ENCODE measurements at regions not wholly inside any gene's neighbourhood (a gene's known extent, or its start where the extent isn't known, plus 50 kb on each side); places are given as distances from the start of the nearest gene placed in this dataset.
A peak's percentile ranks its signal among the peaks of the same experiment; 100 is the strongest.

- peak; percentile 51; the same call in 1 of the 2 replicates for TF ChIP-seq ZNF592 (IDR thresholded peaks at IDR 0.05)
- no peak for TF ChIP-seq SUZ12 (IDR thresholded peaks at IDR 0.05; ENCODE audit: unreplicated experiment)
- no peak for TF ChIP-seq MYC (IDR thresholded peaks at IDR 0.05; ENCODE audit: insufficient read depth, insufficient read length, insufficient replicate concordance, low read length, severe bottlenecking)
- TF ChIP-seq CTCF (IDR thresholded peaks at IDR 0.05 in 2 of 3, conservative IDR thresholded peaks at IDR 0.05 in 1 of 3; ENCODE audit: control insufficient read depth in 2 of 3, extremely low read depth in 1 of 3, insufficient read depth in 1 of 3, low read depth in 3 of 3, low read length in 3 of 3) = peak; percentile 99 to 100 (median 99); a peak in 5 of 6 replicates
- no peak for TF ChIP-seq ESRRA (IDR thresholded peaks at IDR 0.05; ENCODE audit: low read length)
- TF ChIP-seq, protein P1, sequence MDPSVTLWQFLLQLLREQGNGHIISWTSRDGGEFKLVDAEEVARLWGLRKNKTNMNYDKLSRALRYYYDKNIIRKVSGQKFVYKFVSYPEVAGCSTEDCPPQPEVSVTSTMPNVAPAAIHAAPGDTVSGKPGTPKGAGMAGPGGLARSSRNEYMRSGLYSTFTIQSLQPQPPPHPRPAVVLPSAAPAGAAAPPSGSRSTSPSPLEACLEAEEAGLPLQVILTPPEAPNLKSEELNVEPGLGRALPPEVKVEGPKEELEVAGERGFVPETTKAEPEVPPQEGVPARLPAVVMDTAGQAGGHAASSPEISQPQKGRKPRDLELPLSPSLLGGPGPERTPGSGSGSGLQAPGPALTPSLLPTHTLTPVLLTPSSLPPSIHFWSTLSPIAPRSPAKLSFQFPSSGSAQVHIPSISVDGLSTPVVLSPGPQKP (IDR thresholded peaks at IDR 0.05; ENCODE audit: low read depth, low read length) = no peak
- TF ChIP-seq ASH2L (IDR thresholded peaks at IDR 0.05; ENCODE audit: borderline replicate concordance, low read depth) = no peak
- TF ChIP-seq POU2F2 (IDR thresholded peaks at IDR 0.05; ENCODE audit: borderline replicate concordance, low read depth, low read length) = peak; percentile 40; the same call in 1 of the 3 replicates
These were observed 402.9 kb upstream of the SLC14A2 start (continued) for GRCh38 chr18:45212181-45213039.

Measured in GM12878 (cell line).